ENCODE measurements at regions not wholly inside any gene's neighbourhood (a gene's known extent, or its start where the extent isn't known, plus 50 kb on each side); places are given as distances from the start of the nearest gene placed in this dataset.

GRCh38 chr3:103706671-103707070, 1271.9 kb downstream of the ZPLD1 start:
- no peaks in the 10 kb centered on the region for H3K9me3 ChIP-seq (ENCODE audit: control insufficient read depth, low read depth, low read length)
- H4K91ac ChIP-seq (ENCODE audit: insufficient read length, low read depth, low read length): no peak overlapping the region
- no peaks in the 10 kb centered on the region for H3K4me1 ChIP-seq (ENCODE audit: insufficient read depth, low read length)
- no peak overlapping the region for H2BK120ac ChIP-seq (ENCODE audit: low read depth, low read length, poor library complexity, severe bottlenecking)
- Mint-ChIP-seq H3K27ac (no peak overlapping the region), H3K4me3 (no peak overlapping the region), H3K9me3 (no peaks in the 10 kb centered on the region), H3K36me3 (ENCODE audit: insufficient read depth in 1 of 3, low read depth in 3 of 3) (no peaks in the 10 kb centered on the region), H3K4me1 (no peaks in the 10 kb centered on the region), H3K27me3 (ENCODE audit: low read depth) (no peaks in the 10 kb centered on the region)
- H2AFZ ChIP-seq (ENCODE audit: low read length): no peak overlapping the region
- no peaks in the 10 kb centered on the region for H3K27me3 ChIP-seq (ENCODE audit: insufficient read depth, low read length)
- H3K23me2 ChIP-seq (ENCODE audit: insufficient read length, low read depth, low read length, poor library complexity, severe bottlenecking): no peaks in the 10 kb centered on the region
- no peaks in the 10 kb centered on the region for H3K79me1 ChIP-seq (ENCODE audit: insufficient read depth, low read depth, low read length, poor library complexity, severe bottlenecking)
- H2BK20ac ChIP-seq (ENCODE audit: low read depth, low read length, poor library complexity, severe bottlenecking): no peak overlapping the region
- H3K18ac ChIP-seq (ENCODE audit: insufficient read length, low read depth, low read length): no peak overlapping the region
- no peak overlapping the region for H2BK5ac ChIP-seq (ENCODE audit: insufficient read length, low read length)
- no peak overlapping the region for H4K8ac ChIP-seq (replicated peaks; ENCODE audit: insufficient read length, low read depth, low read length)
- H2BK12ac ChIP-seq (ENCODE audit: insufficient read length, low read depth, low read length): no peak overlapping the region
- H3K14ac ChIP-seq (ENCODE audit: insufficient read depth, low read length): no peak overlapping the region
- no peaks in the 10 kb centered on the region for H4K20me1 ChIP-seq (ENCODE audit: control insufficient read depth, insufficient read depth, insufficient read length)
- no CpG with 5 or more reads among the region's 1 CpG for WGBS (ENCODE audit: extremely low coverage, insufficient read length, low lambda C conversion rate)
- no peak overlapping the region for H3K56ac ChIP-seq (ENCODE audit: insufficient read length, low read depth, low read length)
- H3K4ac ChIP-seq (ENCODE audit: low read depth, low read length): no peak overlapping the region
- no peak overlapping the region for H3K23ac ChIP-seq (ENCODE audit: insufficient read length, low read depth, low read length)
- no peak for TF ChIP-seq CTCF (conservative IDR thresholded peaks at IDR 0.05)
- no peaks in the 10 kb centered on the region for H3K79me2 ChIP-seq (ENCODE audit: insufficient read depth, low read length)
- no peak for DNase-seq
- no peak overlapping the region for H3T11ph ChIP-seq (ENCODE audit: low read length)
- H2BK15ac ChIP-seq (ENCODE audit: low read depth, low read length): no peak overlapping the region
- H3K27ac ChIP-seq (ENCODE audit: insufficient read length, low read depth, low read length): no peak overlapping the region
- H3K9ac ChIP-seq (ENCODE audit: extremely low read depth, insufficient read length, low read length): no peak overlapping the region
- no peak overlapping the region for H4K5ac ChIP-seq (ENCODE audit: insufficient read length, low read depth, low read length)
- no peak overlapping the region for H3K4me2 ChIP-seq (ENCODE audit: insufficient read depth, insufficient read length, low read length)
- no peak overlapping the region for H2AK5ac ChIP-seq (ENCODE audit: insufficient read length, low read length)
